HepG2 (cell line): ENCODE measurements at regions not wholly inside any gene's neighbourhood (a gene's known extent, or its start where the extent isn't known, plus 50 kb on each side); places are given as distances from the start of the nearest gene placed in this dataset.
A peak's percentile ranks its signal among the peaks of the same experiment; 100 is the strongest.

Experiments used
- BCL6 ChIP-seq: IDR thresholded peaks from 2 replicates; pipeline ENCODE4 v1.6.1; 2016; ENCODE audit warnings: missing genetic modification reagents, missing compliant biosample characterization
- BCLAF1 ChIP-seq: fragments of 450-650 bp; IDR thresholded peaks from 2 replicates; pipeline ENCODE4 v1.6.1; 2017; ENCODE audit warnings: mild to moderate bottlenecking
- BRD4 ChIP-seq: sonication (generic); formaldehyde crosslinking; IDR thresholded peaks from 2 replicates; pipeline ENCODE4 v1.4.0; 2020; ENCODE audit warnings: missing genetic modification reagents
- E2F1 ChIP-seq: sonication (generic); formaldehyde crosslinking; IDR thresholded peaks from 2 replicates; pipeline ENCODE4 v1.5.0; 2020; ENCODE audit warnings: missing genetic modification reagents
- ESRRA ChIP-seq: sonication (generic); formaldehyde crosslinking; IDR thresholded peaks from 2 replicates; pipeline ENCODE4 v1.5.1; 2020; ENCODE audit warnings: mild to moderate bottlenecking, low read depth, missing genetic modification reagents
- FOXA1 ChIP-seq, 2 experiments: fragments of 450-650 bp in 1 of 2; sonication (generic) in 1 of 2; formaldehyde crosslinking in 1 of 2; IDR thresholded peaks; 2 replicates each; pipeline versions ENCODE4 v1.4.0 to v1.6.1; 2016 to 2020; ENCODE audit warnings: missing genetic modification reagents in 1 of 2
- FOXA3 ChIP-seq: IDR thresholded peaks from 2 replicates; pipeline ENCODE4 v1.6.1; 2016; ENCODE audit warnings: missing genetic modification reagents, missing compliant biosample characterization
- GTF3A ChIP-seq: sonication (generic); formaldehyde crosslinking; conservative IDR thresholded peaks from 2 replicates; pipeline ENCODE4 v1.4.0; 2020; ENCODE audit warnings: mild to moderate bottlenecking, missing genetic modification reagents
- KAT8 ChIP-seq: IDR thresholded peaks from 2 replicates; pipeline ENCODE4 v1.6.1; 2016; ENCODE audit warnings: missing genetic modification reagents, missing compliant biosample characterization
- MTF2 ChIP-seq: sonication (generic); formaldehyde crosslinking; IDR thresholded peaks from 2 replicates; pipeline ENCODE4 v1.5.0; 2020; ENCODE audit warnings: missing genetic modification reagents, borderline replicate concordance
- NAIF1 ChIP-seq: sonication (generic); formaldehyde crosslinking; IDR thresholded peaks from 2 replicates; pipeline ENCODE4 v1.5.0; 2020; ENCODE audit warnings: mild to moderate bottlenecking, missing genetic modification reagents, borderline replicate concordance
- NFRKB ChIP-seq: fragments of 450-650 bp; IDR thresholded peaks from 2 replicates; pipeline ENCODE4 v1.6.1; 2017
- PATZ1 ChIP-seq: sonication (generic); formaldehyde crosslinking; IDR thresholded peaks from 2 replicates; pipeline ENCODE4 v1.4.0; 2020; ENCODE audit warnings: missing genetic modification reagents
- PHF20 ChIP-seq: sonication (generic); formaldehyde crosslinking; IDR thresholded peaks from 2 replicates; pipeline ENCODE4 v1.5.0; 2020; ENCODE audit warnings: mild to moderate bottlenecking, missing genetic modification reagents
- PRDM4 ChIP-seq: sonication (generic); formaldehyde crosslinking; IDR thresholded peaks from 2 replicates; pipeline ENCODE4 v1.9.0; 2021; ENCODE audit warnings: missing genetic modification reagents, borderline replicate concordance
- SALL1 ChIP-seq: sonication (generic); formaldehyde crosslinking; IDR thresholded peaks from 2 replicates; pipeline ENCODE4 v1.8.0; 2022; ENCODE audit warnings: mild to moderate bottlenecking, missing genetic modification reagents
- SIX4 ChIP-seq: sonication (generic); formaldehyde crosslinking; IDR thresholded peaks from 2 replicates; pipeline ENCODE4 v1.4.0; 2020; ENCODE audit warnings: missing genetic modification reagents
- SP2 ChIP-seq: sonication (generic); formaldehyde crosslinking; IDR thresholded peaks from 2 replicates; pipeline ENCODE4 v1.5.1; 2020; ENCODE audit warnings: mild to moderate bottlenecking, missing genetic modification reagents
- TCF7 ChIP-seq: sonication (generic); IDR thresholded peaks from 2 replicates; pipeline ENCODE4 v1.6.1; 2016; ENCODE audit warnings: antibody characterized with exemption, low read depth
- TEAD3 ChIP-seq: optimal IDR thresholded peaks from 2 replicates; pipeline ENCODE3; 2016; ENCODE audit warnings: borderline replicate concordance
- ZC3H13 ChIP-seq: sonication (generic); formaldehyde crosslinking; IDR thresholded peaks from 2 replicates; pipeline ENCODE4 v1.8.1; 2023; ENCODE audit warnings: mild to moderate bottlenecking, missing genetic modification reagents, moderate library complexity
- ZFP36L1 ChIP-seq: sonication (generic); formaldehyde crosslinking; IDR thresholded peaks from 2 replicates; pipeline ENCODE4 v1.8.0; 2022; ENCODE audit warnings: mild to moderate bottlenecking, missing genetic modification reagents, moderate library complexity
- ZNF10 ChIP-seq: sonication (generic); formaldehyde crosslinking; IDR thresholded peaks from 2 replicates; pipeline ENCODE4 v1.4.0; 2020; ENCODE audit warnings: mild to moderate bottlenecking, low read depth, missing genetic modification reagents, borderline replicate concordance
- ZNF33A ChIP-seq: sonication (generic); formaldehyde crosslinking; IDR thresholded peaks from 2 replicates; pipeline ENCODE4 v1.5.1; 2020; ENCODE audit warnings: missing genetic modification reagents, mild to moderate bottlenecking, moderate library complexity, borderline replicate concordance
- ZNF746 ChIP-seq: sonication (generic); formaldehyde crosslinking; IDR thresholded peaks from 2 replicates; pipeline ENCODE4 v1.8.0; 2022; ENCODE audit warnings: mild to moderate bottlenecking, missing genetic modification reagents
- ZNF766 ChIP-seq: sonication (generic); formaldehyde crosslinking; IDR thresholded peaks from 2 replicates; pipeline ENCODE4 v1.5.0; 2020; ENCODE audit warnings: missing genetic modification reagents, borderline replicate concordance

- TF ChIP-seq E2F1 (CRISPR knock-in tag) (no peak), ZC3H13 (CRISPR knock-in tag) (no peak), ZNF746 (CRISPR knock-in tag) (no peak), ZFP36L1 (CRISPR knock-in tag) (no peak), NFRKB (no peak), NAIF1 (CRISPR knock-in tag) (no peak), SALL1 (CRISPR knock-in tag) (peak; percentile 48), SIX4 (no peak), PATZ1 (CRISPR knock-in tag) (no peak), TEAD3 (CRISPR knock-in tag) (peak; percentile 49), FOXA1 (IDR thresholded peaks at IDR 0.05) (no peak), FOXA1 (CRISPR knock-in tag; IDR thresholded peaks at IDR 0.05) (no peak), GTF3A (CRISPR knock-in tag) (no peak), TCF7 (no peak), ESRRA (CRISPR knock-in tag) (no peak), KAT8 (CRISPR knock-in tag) (no peak), FOXA3 (CRISPR knock-in tag) (peak; percentile 53; the same call in 1 of the 2 replicates), MTF2 (CRISPR knock-in tag) (no peak), BCL6 (CRISPR knock-in tag) (no peak), SP2 (CRISPR knock-in tag) (no peak), ZNF33A (no peak), BRD4 (CRISPR knock-in tag) (no peak), PRDM4 (no peak), ZNF766 (CRISPR knock-in tag) (no peak), ZNF10 (CRISPR knock-in tag) (no peak), PHF20 (CRISPR knock-in tag) (no peak), BCLAF1 (no peak)
These were observed 70.5 kb upstream of the PIM1 start (continued) for GRCh38 chr6:37099442-37099841.
